HG03432 (cell line): ENCODE measurements at regions not wholly inside any gene's neighbourhood (a gene's known extent, or its start where the extent isn't known, plus 50 kb on each side); places are given as distances from the start of the nearest gene placed in this dataset.
"Not testable (repeated sequence)": the region's sequence is repeated elsewhere in the genome, so short reads cannot be mapped to it uniquely, and the experiment has no call there.

Experiments used
- ATAC-seq: cut with Tn5 transposase; IDR thresholded peaks from one replicate; pipeline ENCODE4 v1.9.1; 2021; ENCODE audit warnings: mild to moderate bottlenecking, moderate library complexity; ENCODE audit not compliant: unreplicated experiment

DNA sequence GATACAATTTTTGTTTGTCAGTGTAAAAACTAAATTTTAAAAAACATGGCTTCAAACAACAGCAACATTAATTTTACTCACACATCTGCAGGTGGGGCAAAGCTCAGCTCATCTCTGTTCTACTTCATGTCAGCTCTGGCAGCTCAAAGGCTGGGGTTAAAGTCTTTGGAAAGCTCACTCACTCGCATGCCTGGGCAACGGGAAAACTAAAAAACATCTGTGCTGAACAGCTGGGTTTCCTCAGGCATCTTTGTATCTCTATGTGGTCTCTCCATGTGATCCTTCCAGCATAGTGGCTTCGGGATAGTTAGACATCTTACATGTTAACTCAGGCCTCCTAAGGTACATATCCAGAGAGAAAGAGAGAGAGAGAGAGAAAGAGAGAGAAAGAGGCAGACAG lies 499.6 kb downstream of the RFPL4B start:
- ATAC-seq = no peak

DNA sequence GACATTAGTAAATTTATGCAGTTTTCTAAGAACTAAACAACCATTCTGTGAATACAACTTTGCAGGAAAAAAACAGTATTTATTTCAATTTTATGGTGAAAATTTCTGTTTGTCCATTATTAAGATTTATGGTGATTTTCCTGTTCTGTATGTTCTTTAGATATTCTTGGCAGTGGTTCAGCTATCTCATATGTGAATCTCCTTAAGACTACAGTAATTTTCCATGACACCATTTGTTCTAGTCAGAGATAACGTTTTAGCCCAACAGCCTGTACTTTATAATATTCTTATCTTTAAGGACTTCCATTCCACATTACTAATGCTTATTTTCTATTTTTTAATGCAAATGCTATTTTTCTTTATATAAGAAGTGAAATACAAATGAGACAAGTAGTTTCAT lies 504.0 kb downstream of the RFPL4B start:
- no peak for ATAC-seq

DNA sequence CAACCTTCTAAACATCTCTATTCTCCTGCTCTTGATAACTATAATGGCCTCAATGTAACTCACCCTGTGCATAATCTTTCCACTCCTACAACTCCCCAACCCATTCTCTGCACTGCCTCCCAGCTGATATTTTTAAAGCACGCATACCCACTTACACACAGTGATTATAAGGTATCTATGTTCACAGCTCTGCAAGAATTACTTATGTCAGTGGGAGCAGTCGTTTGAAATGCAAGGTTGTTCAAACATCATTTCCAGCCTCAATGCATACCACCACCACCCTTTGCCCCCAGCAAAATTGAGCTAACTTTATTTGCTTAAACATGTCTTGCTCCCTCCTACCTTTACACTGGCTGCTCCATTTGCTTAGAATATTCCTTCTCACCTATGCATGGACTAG lies 506.0 kb downstream of the RFPL4B start:
- ATAC-seq = no peak

DNA sequence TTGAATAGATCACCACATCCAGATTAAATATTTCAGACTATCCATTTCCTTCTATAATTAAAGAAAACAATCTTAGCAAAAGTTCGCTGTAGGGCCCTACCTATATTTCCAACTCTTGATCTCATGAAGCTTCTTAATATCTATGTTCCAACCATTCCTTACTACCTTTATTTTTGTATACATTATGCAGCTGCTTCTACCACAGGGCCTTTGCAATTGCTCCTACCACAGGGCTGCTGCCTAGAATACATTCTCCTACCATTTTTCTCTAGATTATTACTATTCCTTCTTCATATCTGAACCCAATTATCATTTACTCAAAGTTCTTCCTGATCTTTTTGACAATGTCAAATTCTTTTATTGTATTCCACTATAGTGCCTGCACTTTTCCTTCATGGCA lies 516.6 kb downstream of the RFPL4B start:
- ATAC-seq = no peak

DNA sequence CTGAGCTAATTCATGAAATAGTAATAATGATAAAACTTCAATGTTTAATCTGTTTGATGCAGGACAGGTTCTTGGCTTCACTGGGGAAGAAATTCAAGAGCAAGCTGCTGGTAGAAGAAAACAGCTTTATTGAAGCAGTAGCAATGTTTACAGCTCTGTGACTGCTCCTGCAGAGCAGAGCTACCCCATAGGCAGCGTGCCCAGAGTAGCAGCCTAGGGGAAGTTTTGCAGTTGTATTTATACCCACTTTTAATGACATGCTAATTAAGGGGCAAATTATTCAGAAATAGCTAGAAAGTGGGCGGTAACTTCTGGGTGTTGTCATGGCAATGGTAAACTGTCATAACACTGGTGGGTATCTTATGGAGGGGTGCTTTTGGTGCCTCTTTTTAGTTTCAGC lies 518.0 kb downstream of the RFPL4B start:
- no peak for ATAC-seq

DNA sequence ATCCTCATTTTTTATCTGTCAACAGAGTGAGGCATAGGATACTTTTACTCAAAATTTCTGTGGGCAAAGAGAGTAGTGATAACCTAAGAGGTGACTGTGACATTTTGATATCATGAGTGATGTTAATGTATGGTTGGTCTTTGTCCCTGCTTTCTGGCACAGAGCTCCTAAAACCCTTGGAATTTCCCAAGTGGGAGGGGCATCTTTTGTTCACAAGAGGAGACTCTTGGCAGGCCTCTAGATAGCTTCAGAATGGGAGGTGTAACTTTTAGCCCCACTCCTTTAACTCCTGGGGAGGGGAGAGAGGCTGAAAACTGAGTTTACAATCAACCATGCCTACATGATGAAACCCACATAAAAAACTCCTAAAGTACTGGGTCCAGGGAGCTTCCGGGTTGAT lies 527.8 kb downstream of the RFPL4B start:
- ATAC-seq = no peak

DNA sequence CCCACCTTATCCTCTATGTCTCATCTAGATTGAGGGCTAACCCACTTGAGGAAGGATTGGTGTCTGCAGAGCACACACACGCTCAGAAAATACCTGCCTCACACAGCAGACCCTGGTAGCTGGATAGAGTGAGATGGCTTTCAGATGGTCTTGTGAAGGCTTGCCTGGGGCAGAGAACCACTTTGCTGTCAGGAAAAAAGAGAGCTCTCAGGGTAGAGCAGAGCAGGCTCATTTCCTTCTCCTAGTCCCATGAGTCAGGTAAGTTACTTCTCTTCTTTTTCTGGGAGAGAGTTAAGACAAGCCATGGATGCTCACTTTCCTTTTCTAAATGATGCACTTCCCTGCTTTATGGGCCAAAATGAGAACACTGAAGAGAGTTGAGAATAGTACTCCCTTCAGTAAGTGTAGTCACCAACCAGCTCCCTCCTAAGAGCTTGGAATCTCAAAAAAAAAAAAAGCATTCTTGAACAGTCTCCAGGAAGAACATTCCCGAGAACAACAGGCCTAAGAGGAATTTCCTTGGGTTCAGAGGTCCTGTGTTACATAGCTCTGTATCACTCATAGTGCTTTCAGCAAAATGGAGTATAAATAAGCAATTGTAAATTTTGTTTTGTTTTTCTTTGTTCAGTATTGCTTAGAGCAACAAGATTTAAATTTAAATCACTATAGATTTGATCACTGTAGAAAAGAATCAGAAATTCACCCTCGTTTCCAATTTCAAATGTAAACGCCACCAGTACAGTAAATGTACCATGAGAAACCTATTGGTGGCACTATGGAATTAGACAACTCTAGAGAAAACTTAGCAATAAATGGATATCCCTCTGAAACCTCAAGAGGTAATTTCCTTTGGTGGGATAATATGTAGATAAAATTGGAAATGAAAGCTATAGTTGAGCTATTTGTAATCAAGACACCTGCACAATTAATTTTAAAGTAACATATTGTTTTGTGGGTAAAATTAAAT lies 530.3 kb downstream of the RFPL4B start:
- no peak for ATAC-seq

DNA sequence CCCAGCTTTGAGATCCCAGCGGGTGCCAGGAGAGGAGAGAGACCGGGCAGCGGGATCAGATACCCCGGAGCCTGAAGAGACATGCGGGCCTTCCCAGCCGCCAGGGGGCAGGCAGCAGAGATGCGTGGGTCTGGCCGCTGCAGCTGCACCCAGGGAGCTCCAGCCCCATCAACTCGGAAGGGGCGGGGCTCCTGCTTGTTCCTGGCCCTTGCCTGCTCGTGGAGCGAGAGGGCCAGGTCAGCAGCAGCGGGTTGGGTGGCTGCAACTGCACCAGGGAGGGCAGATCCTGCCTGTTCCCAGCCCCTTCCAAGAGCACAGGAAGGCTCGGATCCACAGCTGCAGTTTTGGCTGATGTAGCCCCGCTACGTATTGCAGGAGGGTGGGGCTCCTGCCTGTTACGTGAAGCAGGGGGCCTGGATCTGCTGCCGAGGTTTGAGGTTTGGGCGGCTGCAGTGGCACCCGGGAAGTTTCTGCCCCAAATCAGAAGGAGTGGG lies 532.8 kb downstream of the RFPL4B start:
- no peak for ATAC-seq

DNA sequence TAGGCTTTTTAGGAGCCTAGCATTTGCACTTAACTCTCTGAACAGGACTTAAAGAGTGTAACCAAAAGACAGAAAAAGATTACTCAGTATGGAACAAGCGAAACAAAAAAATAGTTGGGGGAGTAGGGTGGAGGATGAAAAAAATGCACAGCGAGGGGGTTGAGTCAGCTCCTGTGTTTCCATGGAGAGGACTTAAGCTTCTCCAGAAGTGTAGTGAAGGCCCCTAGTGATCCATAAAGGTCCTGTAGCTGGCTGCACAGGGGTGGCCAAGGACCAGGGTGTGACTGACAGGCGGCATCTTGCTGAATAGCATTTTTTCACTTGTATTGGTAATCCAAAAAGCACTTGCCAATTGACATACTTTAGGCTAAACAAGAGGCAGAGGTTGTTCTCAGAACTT lies 533.9 kb downstream of the RFPL4B start:
- ATAC-seq = no peak

DNA sequence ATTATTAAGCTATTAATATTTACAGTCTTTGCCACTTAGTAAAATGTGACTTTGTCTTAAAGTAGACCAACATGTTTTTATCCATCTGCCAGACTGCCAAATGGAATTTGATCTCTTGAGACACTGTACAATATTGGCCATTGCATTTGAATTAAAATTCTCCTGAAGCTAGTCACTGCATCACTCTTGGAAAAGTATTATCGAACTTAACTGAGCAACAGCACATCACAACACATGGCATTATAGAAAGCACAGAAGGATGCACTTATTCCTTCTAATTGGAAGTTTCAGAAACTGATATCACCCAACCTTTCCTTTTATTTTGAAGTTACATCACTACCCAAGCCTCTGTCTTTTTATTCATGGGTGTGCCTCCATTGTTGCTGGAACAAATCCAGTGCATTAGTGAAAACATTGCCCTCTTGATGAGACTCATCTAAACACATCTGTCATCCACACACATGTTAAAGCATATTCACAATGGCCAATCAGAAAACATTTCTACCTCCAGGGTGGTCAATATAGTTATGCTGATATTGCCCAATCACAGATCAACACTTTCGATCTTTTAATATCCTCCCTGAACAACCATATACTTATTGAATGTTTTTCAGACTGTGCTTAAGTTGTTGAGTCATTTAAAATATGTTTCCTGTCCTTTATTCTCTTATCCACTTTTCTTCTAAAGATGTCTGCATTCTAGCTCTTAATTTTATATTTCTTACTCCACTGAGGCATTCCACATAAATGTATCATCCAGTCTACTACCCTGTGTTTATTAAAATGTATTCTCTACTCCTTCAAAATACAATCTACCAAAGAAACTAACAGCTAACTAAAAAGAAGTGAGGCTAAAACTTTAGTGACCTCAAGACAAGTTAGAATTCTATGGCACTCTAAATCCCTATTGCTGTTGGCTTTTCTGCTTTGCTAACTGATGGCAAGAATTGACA lies 535.0 kb downstream of the RFPL4B start:
- ATAC-seq = no peak

DNA sequence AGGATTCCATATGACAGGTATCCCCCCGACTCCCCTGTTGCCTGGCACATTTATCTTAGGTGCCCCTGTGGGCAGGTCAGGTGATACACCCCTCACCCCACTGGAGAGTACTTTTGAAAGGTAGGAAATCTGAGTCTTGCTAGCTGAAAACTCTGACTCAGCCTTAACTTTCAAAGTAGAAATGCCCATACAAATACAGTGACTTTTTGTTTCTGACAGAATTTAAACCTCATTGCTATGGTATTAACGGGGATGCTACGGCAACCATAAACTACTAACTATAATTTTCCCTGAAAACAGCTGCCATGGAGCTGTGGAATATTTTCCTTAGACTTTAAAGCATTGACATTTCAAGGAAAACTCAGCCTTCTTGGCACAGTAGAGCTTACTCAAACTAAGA lies 536.0 kb downstream of the RFPL4B start:
- ATAC-seq = no peak

DNA sequence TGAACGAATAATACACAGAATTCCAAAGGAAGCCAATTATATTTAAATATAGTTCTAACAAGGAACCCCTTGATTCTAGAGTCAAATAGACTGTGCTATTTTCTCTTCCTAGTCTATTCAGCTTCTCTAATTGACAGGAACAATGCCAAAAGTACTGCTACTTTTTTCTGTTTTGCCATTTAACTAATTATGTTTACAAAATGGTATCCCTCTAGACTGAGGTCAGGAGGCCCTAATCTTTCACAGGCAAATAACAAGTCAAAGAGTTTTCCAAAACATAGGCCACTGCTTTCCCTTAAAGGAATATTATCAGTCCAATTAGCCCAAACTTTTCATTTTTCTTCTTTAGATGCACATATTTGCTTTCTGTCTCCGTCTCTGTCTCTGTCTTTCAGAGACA lies 539.3 kb downstream of the RFPL4B start:
- no peak for ATAC-seq

DNA sequence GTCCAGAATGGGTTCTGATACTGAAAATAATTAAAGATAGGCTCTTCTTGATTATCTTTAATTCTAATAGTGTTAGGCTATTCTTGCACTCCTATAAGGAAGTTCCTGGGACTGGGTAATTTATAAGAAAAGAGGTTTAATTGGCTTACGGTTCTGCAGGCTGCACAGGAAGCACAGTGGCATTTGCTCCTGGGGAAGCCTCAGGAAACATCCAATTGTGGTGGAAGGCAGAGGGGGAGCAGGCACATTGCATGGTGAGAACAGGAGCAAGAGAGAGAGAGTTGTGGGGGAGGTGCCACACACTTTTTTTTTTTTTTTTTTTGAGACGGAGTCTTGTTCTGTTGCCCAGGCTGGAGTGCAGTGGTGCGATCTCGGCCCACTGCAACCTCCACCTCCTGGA lies 540.3 kb downstream of the RFPL4B start:
- ATAC-seq = not testable (repeated sequence)

DNA sequence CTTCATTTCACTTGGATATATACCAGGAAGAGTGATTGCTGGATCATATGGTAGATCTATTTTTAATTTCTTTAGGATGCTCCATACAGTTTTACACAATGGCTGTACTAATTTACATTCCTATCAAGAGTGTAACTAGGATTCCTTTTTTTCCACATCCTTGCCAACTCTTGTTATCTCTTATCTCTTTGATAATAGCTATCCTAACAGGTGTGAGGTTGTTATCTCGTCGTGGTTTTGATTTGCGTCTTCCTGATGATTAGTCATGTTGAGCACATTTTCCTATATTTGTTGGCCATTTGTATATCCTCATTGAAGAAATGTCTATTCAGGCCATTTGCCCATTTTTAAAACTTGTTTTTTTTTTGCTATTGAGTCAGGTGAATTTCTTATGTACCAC lies 552.4 kb downstream of the RFPL4B start:
- ATAC-seq = no peak

DNA sequence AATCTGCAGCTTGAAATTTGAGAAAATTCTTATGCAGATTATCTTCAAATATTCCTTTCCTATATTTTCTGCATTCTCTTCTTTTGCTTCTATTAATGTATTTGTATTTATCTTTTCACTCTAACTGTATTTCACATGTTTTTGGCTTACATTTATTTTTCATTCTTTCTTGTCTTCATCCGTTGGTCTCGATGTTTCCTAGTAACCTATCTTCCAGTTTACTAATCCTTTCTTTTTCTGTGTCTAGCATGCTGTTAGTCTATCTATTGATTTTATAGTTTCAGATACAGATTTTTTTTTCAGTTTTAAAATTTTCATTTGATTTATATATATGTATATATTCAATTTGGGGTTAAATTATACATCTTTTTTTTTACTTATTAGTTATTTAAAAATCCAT lies 556.2 kb downstream of the RFPL4B start:
- no peak for ATAC-seq

DNA sequence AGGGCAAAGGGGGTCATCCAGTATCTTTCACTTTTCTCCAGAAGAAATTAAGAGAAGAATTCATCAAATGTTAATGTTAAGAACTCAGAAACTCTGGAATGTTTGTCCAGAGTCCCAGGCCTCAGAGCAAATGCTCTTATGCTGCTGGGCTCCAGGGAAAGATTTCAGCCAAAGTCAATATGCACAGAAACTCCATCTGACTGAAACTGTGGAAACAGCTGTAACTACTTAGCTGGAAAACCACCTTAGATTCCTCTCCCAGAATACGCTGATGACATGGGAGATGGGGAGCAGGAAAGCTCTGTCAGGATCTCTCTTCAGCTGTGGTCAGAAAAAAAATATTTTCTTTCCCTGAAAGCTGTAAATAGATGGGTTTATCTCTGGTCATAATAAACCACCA lies 559.6 kb downstream of the RFPL4B start:
- ATAC-seq = no peak

DNA sequence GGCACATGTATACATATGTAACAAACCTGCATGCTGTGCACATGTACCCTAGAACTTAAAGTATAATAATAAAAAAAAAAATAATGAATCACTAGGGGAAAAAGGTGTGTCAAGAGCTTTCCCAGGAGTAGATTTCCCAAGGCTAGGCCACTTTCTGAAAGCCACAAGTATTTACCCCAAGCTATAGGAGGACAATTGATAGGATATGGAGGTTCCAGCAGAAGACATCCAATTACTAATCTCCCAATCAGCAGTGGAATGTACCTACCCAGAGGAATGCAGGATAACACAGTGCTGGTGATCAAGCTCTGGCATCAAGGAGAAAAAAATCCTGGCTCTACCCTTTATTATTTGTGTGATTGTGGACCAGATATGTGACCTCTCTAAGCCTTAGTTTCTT lies 562.7 kb downstream of the RFPL4B start:
- ATAC-seq = no peak

DNA sequence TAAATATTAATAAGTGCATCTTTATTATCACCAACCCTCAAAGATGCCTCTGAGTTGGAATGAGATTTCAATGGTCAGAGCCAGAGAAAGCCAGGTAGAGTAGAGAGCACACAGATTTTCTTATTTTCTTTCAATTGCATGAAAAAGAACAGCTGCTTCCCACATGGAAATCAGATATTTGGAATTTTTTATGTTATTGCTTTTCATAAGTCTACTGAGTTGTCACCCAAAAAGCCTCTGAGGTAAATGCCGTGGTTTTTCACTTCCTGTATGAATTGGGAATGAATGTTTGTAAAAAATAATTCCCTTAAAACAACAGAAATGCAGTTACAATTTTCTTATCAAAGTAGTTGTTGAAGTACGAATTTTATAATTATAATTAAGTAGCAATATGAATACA lies 563.1 kb downstream of the RFPL4B start:
- ATAC-seq = no peak

DNA sequence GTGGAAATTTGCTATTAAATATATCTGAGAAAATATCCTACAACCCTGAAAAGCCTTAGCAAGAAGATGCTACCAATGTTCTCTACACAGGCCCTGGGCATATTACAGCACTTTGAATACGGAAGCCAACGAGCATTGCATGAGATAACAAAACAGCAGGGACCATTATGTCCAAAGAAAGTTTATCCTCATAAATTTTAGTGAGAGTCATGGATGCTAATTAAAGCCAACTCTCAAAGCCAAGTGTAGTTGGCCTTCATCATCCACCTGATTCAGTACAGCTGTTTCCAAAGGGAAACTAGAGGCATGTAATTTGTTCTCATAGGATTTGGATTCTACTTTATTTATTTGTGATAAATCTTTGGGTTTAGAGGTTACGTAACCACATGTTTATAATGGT lies 564.8 kb downstream of the RFPL4B start:
- ATAC-seq = no peak

DNA sequence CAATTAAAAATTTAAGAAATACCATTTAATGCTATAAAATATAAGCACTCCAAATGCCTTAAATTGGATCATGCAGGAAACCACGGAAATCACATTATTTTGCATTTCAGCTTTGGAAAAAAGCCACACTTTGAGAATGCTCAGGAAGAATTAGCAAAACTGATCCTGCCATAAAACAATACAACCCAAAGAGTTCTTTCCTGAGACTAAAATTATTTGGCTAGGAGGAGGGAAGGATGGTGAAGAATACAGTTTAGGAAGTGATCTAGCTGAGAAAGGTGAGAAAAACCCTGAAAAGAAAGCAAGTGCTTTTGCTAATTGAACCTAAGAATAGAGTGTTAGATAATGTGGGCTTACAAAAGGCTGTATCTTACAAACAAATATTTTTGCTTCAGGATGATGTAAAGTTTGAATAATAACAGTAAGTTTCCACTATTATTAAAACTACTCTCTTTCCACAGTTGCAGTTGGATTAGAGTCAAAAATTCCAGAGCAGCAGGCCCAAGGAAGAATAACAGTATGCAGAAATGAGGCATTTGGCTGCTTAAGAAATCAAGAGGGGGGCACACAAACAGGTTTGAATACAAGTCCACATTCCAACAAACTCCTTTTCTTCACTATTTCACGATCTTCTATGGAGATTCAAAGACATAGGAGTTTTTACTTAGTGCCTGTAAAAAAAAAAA lies 565.4 kb downstream of the RFPL4B start:
- no peak for ATAC-seq

DNA sequence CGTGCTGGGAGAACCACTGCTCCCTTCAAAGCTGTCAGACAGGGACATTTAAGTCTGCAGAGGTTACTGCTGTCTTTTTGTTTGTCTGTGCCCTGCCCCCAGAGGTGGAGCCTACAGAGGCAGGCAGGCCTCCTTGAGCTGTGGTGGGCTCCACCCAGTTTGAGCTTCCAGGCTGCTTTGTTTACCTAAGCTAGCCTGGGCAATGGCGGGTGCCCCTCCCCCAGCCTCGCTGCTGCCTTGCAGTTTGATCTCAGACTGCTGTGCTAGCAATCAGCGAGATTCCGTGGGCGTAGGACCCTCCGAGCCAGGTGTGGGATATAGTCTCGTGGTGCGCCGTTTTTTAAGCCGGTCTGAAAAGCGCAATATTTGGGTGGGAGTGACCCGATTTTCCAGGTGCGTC lies 572.6 kb downstream of the RFPL4B start:
- ATAC-seq = not testable (repeated sequence)
